ENCODE measurements at regions not wholly inside any gene's neighbourhood (a gene's known extent, or its start where the extent isn't known, plus 50 kb on each side); places are given as distances from the start of the nearest gene placed in this dataset.
"Not testable (repeated sequence)": the region's sequence is repeated elsewhere in the genome, so short reads cannot be mapped to it uniquely, and the experiment has no call there.

GRCh38 chr18:11377766-11378540 lies 228.6 kb upstream of the PIEZO2 start:
- no peak for DNase-seq

- no peak for DNase-seq
These were observed 222.8 kb upstream of the PIEZO2 start for GRCh38 chr18:11372163-11372562.

DNA sequence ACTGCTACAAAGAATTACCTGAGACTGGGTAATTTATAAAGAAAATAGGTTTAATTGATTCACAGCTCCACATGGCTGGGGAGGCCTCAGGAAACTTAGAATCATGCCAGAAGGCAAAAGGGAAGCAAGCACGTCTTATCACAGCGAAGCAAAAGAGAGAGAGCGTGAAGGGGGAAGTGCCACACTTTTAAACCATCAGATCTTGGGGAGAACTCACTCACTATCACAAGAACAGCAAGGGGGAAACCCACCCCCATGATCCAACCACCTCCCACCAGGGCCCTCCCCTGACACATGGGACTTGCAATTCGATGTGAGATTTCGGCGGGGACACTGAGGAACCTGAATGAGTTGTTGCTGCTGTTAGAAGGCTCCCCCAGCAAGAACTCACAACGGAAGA lies 220.2 kb upstream of the PIEZO2 start:
- no peak for DNase-seq

DNA sequence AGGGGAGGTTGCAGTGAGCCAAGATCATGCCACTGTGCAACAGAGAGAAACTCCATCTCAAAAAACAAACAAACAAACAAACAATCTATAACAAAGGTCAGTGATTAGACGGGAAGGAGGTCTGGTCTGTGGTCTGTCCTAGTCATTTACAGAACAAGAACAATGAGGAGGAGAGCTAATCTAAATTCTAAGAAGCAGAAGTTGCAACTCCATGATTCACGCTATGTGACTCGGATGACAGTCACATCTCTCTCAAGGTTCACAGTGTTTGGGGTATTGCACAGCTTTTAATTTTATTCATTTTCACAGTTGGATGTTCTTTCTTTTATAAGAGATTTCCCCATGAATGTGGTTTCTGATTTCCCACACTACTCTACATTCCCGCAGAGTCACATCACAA lies 218.7 kb upstream of the PIEZO2 start:
- DNase-seq = no peak

- no peak for DNase-seq
These were observed 218.0 kb upstream of the PIEZO2 start for GRCh38 chr18:11367351-11367750.

- DNase-seq = no peak
These were observed 217.0 kb upstream of the PIEZO2 start for GRCh38 chr18:11366410-11366809.

DNA sequence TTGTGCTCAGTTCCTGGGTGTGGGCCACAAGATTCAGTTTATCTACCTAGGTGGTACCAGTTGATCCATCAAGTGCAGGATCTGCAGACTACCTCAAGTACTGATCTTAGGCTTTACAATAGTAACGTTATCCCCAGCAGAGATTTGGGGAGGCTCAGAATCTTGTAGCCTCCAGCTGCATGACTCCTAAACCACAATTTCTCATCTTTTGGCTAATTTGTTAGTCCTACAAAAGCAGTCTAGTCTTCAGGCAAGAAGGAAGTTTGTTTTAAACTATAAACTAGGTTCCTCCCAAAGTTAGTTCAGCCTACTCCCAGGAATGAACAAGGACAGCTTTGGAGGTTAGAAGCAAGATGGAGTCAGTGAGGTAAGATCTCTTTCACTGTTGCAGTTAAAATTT lies 213.5 kb upstream of the PIEZO2 start:
- no peak for DNase-seq

DNA sequence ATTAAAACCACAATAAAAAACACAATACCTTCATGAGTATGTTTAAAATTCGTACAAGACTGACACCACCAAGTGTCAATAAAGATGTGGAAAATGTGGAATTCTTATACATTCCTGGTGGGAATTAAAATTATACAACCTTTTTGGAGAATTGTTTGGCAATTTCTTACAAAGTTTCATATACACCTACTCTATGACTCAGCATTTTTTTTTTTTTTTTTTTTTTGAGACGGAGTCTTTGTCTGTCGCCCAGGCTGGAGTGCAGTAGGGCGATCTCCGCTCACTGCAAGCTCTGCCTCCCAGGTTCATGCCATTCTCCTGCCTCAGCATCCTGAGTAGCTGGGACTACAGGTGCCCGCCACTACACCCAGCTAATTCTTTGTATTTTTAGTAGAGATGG lies 212.5 kb upstream of the PIEZO2 start:
- DNase-seq = not testable (repeated sequence)

DNA sequence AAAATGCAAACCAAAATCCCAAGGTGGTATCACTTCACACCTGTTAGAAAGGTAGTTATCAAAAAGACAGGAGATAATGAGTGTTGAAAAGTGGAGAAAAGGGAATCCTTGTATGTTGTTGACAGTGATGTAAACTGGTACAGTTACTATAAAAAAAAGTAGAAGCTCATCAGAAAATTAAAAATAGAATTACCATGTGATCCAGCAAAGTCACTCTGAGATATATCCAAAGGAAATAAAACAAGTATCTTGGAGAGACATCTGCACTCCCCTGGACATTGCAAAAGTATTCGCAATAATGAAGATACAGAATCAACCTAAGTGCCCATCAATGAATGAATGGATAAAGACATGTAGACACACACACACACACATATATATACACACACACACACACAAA lies 208.3 kb upstream of the PIEZO2 start:
- DNase-seq = no peak

DNA sequence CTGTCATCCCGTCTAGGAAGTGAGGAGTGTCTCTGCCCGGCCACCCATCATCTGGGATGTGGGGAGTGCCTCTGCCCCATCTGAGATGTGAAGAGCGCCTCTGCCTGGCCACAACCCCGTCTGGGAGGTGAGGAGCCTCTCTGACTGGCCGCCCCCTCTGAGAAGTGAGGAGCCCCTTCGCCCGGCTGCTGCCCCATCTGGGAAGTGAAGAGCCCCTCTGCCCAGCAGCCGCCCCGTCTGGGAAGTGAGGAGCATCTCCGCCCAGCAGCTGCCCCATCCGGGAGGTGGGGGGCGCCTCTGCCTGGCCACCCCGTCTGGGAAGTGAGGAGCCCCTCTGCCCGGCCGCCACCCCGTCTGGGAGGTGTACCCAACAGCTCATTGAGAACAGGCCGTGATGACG lies 195.2 kb upstream of the PIEZO2 start:
- DNase-seq = not testable (repeated sequence)

- DNase-seq = no peak
These were observed 193.7 kb upstream of the PIEZO2 start for GRCh38 chr18:11343096-11343495.

DNA sequence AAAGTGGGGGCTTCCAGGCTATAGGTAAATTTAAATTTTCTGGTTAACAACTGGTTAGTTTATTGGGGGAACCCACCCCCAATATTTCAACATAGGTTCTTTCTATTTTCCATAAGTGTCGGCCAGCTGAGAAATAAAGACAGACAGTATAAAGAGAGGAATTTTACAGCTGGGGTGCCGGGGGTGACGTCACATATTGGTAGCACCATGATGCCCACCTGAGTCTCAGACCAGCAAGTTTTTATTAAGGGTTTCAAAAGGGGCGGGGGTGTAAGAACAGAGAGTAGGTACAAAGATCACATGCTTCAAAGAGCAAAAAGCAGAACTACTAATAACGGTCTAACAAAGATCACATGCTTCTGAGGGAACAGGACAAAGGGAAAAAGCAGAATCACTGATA lies 192.7 kb upstream of the PIEZO2 start:
- not testable (repeated sequence) for DNase-seq

DNA sequence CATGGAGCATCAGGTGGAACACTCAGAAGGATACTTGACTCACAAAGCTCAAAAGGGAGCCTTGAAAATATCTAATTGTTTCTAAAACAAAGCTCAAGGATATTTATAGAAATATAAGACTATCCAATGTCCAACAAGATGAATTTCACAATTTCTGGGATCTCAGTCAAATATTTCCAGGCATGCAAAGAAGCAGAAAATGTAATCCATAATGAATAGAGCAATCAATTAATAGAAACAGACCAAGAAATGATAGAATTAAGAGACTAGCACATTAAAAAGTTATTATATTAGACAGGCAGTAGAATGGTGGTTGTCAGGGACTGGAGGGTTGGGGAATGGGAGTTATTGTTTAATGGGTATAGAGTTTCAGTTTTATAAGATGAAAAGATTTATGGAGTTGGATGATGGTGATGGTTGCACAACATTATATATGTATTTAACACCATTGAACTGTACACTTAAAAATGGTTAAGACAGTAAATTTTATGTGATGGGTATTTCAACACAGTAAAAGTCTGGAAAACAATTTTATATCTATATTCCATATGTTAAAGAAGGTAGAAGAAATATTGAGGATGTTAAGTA lies 189.9 kb upstream of the PIEZO2 start:
- no peak for DNase-seq

GRCh38 chr18:11336241-11336640 lies 186.9 kb upstream of the PIEZO2 start:
- no peak for DNase-seq

GRCh38 chr18:11327391-11328009 lies 178.1 kb upstream of the PIEZO2 start:
- no peak for DNase-seq

DNA sequence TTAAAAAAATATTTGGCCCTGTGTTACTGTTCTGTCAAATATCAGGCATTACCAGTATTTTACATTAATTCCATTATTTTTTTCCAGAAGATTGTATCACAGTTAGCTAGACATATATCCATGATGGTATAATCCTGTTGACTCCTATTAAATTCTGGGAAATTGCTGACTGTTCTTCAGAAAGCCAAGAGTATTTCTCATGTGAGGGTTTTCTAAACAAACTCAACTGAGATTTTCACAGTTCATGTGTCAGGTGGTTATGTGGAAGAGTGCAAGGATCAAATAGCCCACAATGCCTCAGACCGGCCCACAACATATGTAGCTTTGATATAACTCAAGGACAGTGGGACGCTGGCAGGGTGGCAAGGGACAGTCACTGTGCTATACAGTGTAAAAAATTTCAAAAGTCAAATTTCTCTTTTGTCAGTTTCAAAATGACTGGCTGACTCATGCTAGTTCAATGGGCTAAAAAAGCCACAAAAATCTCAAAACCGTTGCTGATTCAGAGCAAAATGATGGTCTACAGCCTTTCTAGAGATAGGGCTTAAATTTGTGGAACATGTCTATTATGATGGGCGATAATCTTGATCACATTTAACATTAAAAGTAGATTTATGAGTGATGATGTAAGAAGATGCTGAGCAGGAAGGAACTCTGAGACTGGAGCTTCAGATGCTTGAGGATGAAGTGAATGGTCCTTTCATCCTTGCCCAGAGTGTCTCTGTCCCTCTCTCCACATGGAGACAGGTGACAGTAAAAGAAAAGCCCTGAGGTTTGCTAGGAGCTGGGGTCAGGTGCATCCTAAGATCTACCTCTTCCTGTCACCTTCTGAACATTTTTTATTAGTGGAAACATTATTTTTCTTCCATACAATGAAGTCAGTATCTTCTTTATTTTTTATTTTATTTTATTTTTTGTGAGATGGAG lies 175.8 kb upstream of the PIEZO2 start:
- no peak for DNase-seq

DNA sequence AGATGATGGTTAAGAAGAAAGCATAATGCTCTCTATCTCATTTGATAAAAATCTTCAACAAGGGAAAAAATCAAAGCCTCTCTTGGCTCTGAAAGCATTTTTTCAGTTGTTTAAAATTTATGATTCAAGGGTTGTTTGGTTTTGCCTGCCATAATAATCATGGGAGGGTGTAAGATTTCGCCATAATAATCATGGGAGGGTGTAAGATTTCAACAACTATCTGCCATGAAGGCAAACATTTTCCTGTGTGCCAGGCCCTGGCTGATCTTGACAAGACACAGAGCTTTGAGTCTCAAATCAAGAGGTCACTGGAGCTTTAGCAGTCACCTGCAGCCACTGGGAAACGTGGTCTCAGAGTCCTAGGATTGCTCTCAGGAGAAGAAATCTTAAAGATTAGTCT lies 175.1 kb upstream of the PIEZO2 start:
- DNase-seq = no peak

DNA sequence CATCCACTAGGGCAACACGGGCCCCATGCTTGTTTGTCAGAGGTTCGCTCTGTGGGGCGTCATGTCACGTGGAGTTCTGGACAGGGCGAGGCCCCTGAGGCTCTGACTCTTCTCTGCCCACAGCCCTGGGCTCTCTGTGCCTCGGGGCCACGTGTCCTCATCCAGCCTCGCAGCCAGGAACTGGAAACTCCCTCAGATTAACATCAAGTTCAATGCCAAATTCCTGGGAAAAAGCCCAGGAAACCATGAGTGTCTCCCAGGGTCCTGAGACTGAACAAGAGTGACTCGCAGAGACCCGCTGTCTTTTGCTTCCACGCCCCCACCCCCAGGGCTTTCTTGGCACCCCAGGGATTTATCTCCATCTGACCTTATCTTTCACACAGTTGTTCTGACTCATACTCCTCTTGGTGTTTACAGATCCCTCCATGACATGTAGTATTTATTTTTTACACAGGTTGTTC lies 174.0 kb upstream of the PIEZO2 start:
- DNase-seq = no peak

DNA sequence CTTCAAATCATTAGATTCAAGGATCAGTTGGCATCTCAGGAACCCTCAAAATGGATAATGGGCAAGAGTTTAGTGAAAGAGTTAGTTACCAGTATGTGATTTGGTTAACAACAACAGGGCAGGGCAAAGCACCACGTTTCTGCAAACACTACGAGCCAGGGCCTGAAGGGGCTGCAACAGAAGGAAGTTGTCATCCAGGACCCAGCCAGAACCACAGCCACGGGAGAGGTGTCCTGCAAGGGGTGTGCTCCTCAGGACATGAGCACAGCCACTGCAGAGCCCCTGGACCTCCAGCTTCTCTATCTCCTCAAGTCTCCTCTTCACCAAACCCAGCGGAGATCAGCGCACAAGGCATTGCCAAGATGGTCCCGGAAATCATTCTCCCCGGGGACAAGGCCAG lies 173.3 kb upstream of the PIEZO2 start:
- DNase-seq = no peak

- no peak for DNase-seq
These were observed 172.6 kb upstream of the PIEZO2 start for GRCh38 chr18:11322006-11322405.

- no peak for DNase-seq
These were observed 171.6 kb upstream of the PIEZO2 start for GRCh38 chr18:11320986-11321385.

DNA sequence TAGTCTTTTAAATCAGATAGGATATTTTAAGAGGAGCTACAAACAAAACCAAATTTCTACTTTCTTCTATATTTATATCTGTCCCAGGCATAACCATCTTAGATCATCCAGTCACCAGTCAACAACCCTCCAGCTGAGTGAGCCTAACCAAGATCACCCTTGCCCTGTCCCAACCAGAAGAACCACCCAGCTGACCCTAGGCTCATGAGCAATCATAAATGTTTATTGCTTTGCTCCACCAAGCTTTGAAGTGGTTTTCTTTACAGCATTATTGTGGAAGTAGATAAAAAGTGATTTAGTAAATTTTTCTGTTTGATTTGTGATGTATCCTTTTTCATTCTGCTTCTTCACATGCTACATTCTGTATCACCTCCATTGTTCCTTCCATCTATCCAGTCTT lies 167.2 kb upstream of the PIEZO2 start:
- DNase-seq = no peak

DNA sequence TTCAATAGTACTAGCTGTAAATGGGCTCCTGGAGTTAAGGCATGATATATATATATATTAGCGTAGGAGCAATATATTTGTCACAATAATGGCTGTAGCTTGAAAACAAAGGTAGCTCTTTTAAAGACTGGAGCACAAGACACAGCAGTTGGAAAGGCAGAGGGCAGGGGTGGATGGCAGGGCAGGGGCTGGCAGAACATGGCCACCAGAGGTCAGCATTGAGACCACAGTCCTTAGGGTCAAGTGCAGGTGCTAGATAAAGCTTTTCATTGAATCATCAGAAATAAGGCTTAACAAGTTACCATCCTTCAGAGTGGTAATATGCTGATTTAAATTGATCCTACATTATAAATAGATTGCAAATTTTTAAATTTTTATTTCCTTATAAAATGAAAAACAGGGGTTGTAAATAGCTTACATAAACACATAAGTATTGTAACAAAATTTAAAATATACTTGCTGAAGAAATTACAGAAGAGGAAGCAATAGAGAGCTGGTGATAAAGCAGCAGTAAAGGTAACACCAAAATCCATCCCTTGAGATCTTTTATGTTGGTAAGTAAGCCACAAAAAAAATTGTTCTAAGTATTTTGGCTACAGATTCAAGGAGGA lies 161.2 kb upstream of the PIEZO2 start:
- no peak for DNase-seq
